IMR-90 (cell line): ENCODE measurements at regions not wholly inside any gene's neighbourhood (a gene's known extent, or its start where the extent isn't known, plus 50 kb on each side); places are given as distances from the start of the nearest gene placed in this dataset.

Experiments used
- ATAC-seq: fragments of 200-7000 bp; cut with Tn5 transposase; 2 replicates; pipeline ENCODE4 v1.9.1; 2020; ENCODE audit warnings: low read depth, mild to moderate bottlenecking, moderate library complexity
- BruUV-seq: library from RNA; stranded (reverse); fragments of 400-500 nt; replicated peaks from 2 replicates; lab custom pipeline; 2021; lab: Mats Ljungman, UMichigan
- CTCF ChIA-PET: fragments of 300-600 bp; formaldehyde crosslinking; extraction: SDS; loops from one replicate; lab custom pipeline; 2021; ENCODE audit warnings: antibody characterized with exemption; lab: Yijun Ruan, JAX
- POLR2A ChIA-PET: fragments of 300-600 bp; sonication (Branson Sonifier 250); formaldehyde crosslinking; loops from one replicate; lab custom pipeline; 2022; ENCODE audit warnings: antibody characterized with exemption; ENCODE audit not compliant: unreplicated experiment; lab: Charles Lee
- DNase-seq: peaks from one replicate; pipeline ENCODE4 v3.0.0; 2013
- H2AFZ ChIP-seq: replicated peaks from 2 replicates; pipeline ENCODE3; 2013; ENCODE audit warnings: low read length, mild to moderate bottlenecking; ENCODE audit not compliant: poor library complexity
- H2AK5ac ChIP-seq: 2 replicates; pipeline ENCODE4 v1.6.1; 2013; ENCODE audit warnings: low read depth, low read length, inconsistent platforms
- H2AK9ac ChIP-seq: replicated peaks from 2 replicates; pipeline ENCODE3; 2013; ENCODE audit warnings: mild to moderate bottlenecking, low read depth, low read length, moderate library complexity; ENCODE audit not compliant: poor library complexity
- H2BK120ac ChIP-seq: 2 replicates; pipeline ENCODE4 v1.6.1; 2013; ENCODE audit warnings: low read depth, low read length, inconsistent platforms
- H2BK15ac ChIP-seq: 3 replicates; pipeline ENCODE4 v1.6.1; 2013; ENCODE audit warnings: low read depth, low read length, inconsistent platforms
- H2BK20ac ChIP-seq: 2 replicates; pipeline ENCODE4 v1.6.1; 2013; ENCODE audit warnings: low read depth, mild to moderate bottlenecking, inconsistent platforms, low read length, moderate library complexity
- H2BK5ac ChIP-seq: 2 replicates; pipeline ENCODE4 v1.6.1; 2013; ENCODE audit warnings: mild to moderate bottlenecking, low read depth, low read length, inconsistent platforms; ENCODE audit not compliant: poor library complexity, severe bottlenecking
- H3K14ac ChIP-seq: replicated peaks from 2 replicates; pipeline ENCODE4 v1.6.1; 2013; ENCODE audit warnings: low read depth, low read length, inconsistent platforms
- H3K18ac ChIP-seq: 2 replicates; pipeline ENCODE4 v1.6.1; 2013; ENCODE audit warnings: low read depth, low read length, control low read depth
- H3K23ac ChIP-seq: 2 replicates; pipeline ENCODE4 v1.6.1; 2013; ENCODE audit warnings: low read depth, low read length, inconsistent platforms
- H3K27ac ChIP-seq: 2 replicates; pipeline ENCODE4 v1.5.1; 2013; ENCODE audit warnings: mild to moderate bottlenecking, control low read depth, low read length; ENCODE audit not compliant: insufficient read depth
- H3K27me3 ChIP-seq: 2 replicates; pipeline ENCODE4 v1.6.1; 2013; ENCODE audit warnings: low read length; ENCODE audit not compliant: control insufficient read depth, insufficient read depth
- H3K36me3 ChIP-seq: 2 replicates; pipeline ENCODE4 v1.6.1; 2013; ENCODE audit warnings: low read length, mixed read lengths; ENCODE audit not compliant: control insufficient read depth, insufficient read depth
- H3K4ac ChIP-seq: 2 replicates; pipeline ENCODE4 v1.6.1; 2013; ENCODE audit warnings: low read depth, low read length, inconsistent platforms
- H3K4me1 ChIP-seq: 2 replicates; pipeline ENCODE4 v1.6.1; 2013; ENCODE audit warnings: low read length, mixed read lengths; ENCODE audit not compliant: control insufficient read depth, insufficient read depth
- H3K4me2 ChIP-seq: 2 replicates; pipeline ENCODE4 v1.6.1; 2013; ENCODE audit warnings: low read depth, mild to moderate bottlenecking, control low read depth, low read length, moderate library complexity
- H3K4me3 ChIP-seq: 2 replicates; pipeline ENCODE4 v1.5.1; 2013; ENCODE audit warnings: low read depth, mild to moderate bottlenecking, control low read depth, low read length, moderate library complexity; ENCODE audit not compliant: insufficient read depth
- H3K56ac ChIP-seq: 2 replicates; pipeline ENCODE4 v1.6.1; 2013; ENCODE audit warnings: low read length, inconsistent platforms; ENCODE audit not compliant: insufficient read depth; ENCODE audit errors: extremely low read depth
- H3K79me1 ChIP-seq, 2 experiments: 2 replicates each; pipeline ENCODE4 v1.6.1; 2013; ENCODE audit warnings: low read length in 2 of 2, inconsistent platforms in 1 of 2, low read depth in 1 of 2
- H3K9ac ChIP-seq: 2 replicates; pipeline ENCODE4 v1.6.1; 2013; ENCODE audit warnings: low read depth, low read length, control low read depth
- H3K9me1 ChIP-seq: 2 replicates; pipeline ENCODE4 v1.6.1; 2013; ENCODE audit warnings: low read length, inconsistent platforms; ENCODE audit not compliant: insufficient read depth
- H3K9me3 ChIP-seq: 2 replicates; pipeline ENCODE4 v1.6.1; 2013; ENCODE audit warnings: low read length; ENCODE audit not compliant: control insufficient read depth, insufficient read depth
- H4K20me1 ChIP-seq: 2 replicates; pipeline ENCODE4 v1.6.1; 2013; ENCODE audit warnings: low read length, inconsistent platforms; ENCODE audit not compliant: insufficient read depth
- H4K5ac ChIP-seq: 2 replicates; pipeline ENCODE4 v1.6.1; 2013; ENCODE audit warnings: mild to moderate bottlenecking, low read depth, low read length, control low read depth
- H4K8ac ChIP-seq, 2 experiments: 2 replicates each; pipeline ENCODE4 v1.6.1; 2013; ENCODE audit warnings: low read depth in 2 of 2, low read length in 2 of 2, control low read depth in 1 of 2, inconsistent platforms in 1 of 2
- H4K91ac ChIP-seq: 2 replicates; pipeline ENCODE4 v1.6.1; 2013; ENCODE audit warnings: low read depth, low read length, inconsistent platforms; ENCODE audit not compliant: insufficient read depth
- MAZ ChIP-seq: IDR thresholded peaks from 2 replicates; pipeline ENCODE4 v1.6.1; 2012; ENCODE audit warnings: low read depth, mild to moderate bottlenecking, low read length, improper control_type of control experiment, moderate library complexity, borderline replicate concordance
- MXI1 ChIP-seq: IDR thresholded peaks from 2 replicates; pipeline ENCODE4 v1.6.1; 2012; ENCODE audit warnings: low read depth, mild to moderate bottlenecking, low read length, moderate library complexity, borderline replicate concordance
- NFE2L2 ChIP-seq: fragments of 150-350 bp; IDR thresholded peaks from 2 replicates; pipeline ENCODE4 v1.6.1; 2016; ENCODE audit warnings: low read depth, mild to moderate bottlenecking, low read length
- SMC3 ChIP-seq: fragments of 150-350 bp; IDR thresholded peaks from 2 replicates; pipeline ENCODE4 v1.6.1; 2016; ENCODE audit warnings: low read depth, mild to moderate bottlenecking, antibody characterized with exemption, low read length, moderate library complexity
- USF2 ChIP-seq: fragments of 150-350 bp; IDR thresholded peaks from 2 replicates; pipeline ENCODE4 v1.6.1; 2017; ENCODE audit warnings: mild to moderate bottlenecking, antibody characterized with exemption, low read length, low read depth
- WGBS, 2 experiments: methylation state at CpG; one replicate each; pipeline versions ENCODE4 v1.1.5 to v1.1.7; 2013; ENCODE audit warnings: missing lambda C conversion rate in 2 of 2; ENCODE audit not compliant: insufficient read length in 1 of 2; ENCODE audit errors: extremely low coverage in 2 of 2; 5-methylcytosine and 5-hydroxymethylcytosine counted together
- dilution Hi-C: fragments of 300-500 bp; cut with HindIII; formaldehyde crosslinking; loops from one replicate; pipeline ENCODE4 v1.14.3; 2018; ENCODE audit warnings: low sequenced_read_pairs; ENCODE audit not compliant: unreplicated experiment
- in situ Hi-C: fragments of 300-500 bp; cut with MboI; formaldehyde crosslinking; loops from 3 replicates; pipeline ENCODE4 v1.14.3; 2019; ENCODE audit warnings: low sequenced_read_pairs, inconsistent platforms, mixed read lengths
- intact Hi-C: fragments of 100-400 bp; cut with micrococcal nuclease; formaldehyde crosslinking; loops from 2 replicates; pipeline ENCODE4 v1.10.0; 2022
- TF ChIP-seq, protein P1 (sequence below): fragments of 150-350 bp; IDR thresholded peaks from 2 replicates; pipeline ENCODE4 v1.6.1; 2016; ENCODE audit warnings: low read depth, mild to moderate bottlenecking, low read length, moderate library complexity, borderline replicate concordance

- Histone ChIP-seq H4K5ac (no peak overlapping the region), H3K14ac (no peak overlapping the region), H3K9me3 (0 out of 2 replicates have a peak, but pooled peaks cover 4% of the 10 kb centered on the region), H3K9me1 (no peaks in the 10 kb centered on the region), H3K9ac (no peak overlapping the region), H2AK9ac (no peak overlapping the region), H3K23ac (no peak overlapping the region), H3K36me3 (no peaks in the 10 kb centered on the region), H3K4me3 (no peak overlapping the region), H2BK15ac (no peak overlapping the region), H4K8ac (no peak overlapping the region), H2AK5ac (no peak overlapping the region), H3K4me2 (no peak overlapping the region), H3K79me1 (no peaks in the 10 kb centered on the region), H3K18ac (no peak overlapping the region), H2BK20ac (no peak overlapping the region), H4K91ac (no peak overlapping the region), H2AFZ (no peak overlapping the region), H3K27ac (no peak overlapping the region), H3K4ac (no peak overlapping the region), H2BK120ac (no peak overlapping the region), H2BK5ac (no peak overlapping the region), H3K4me1 (no peaks in the 10 kb centered on the region), H4K20me1 (no peaks in the 10 kb centered on the region), H3K27me3 (no peaks in the 10 kb centered on the region), H3K56ac (no peak overlapping the region)
- ChIA-PET POLR2A (no interaction called here), CTCF (no interaction called here)
- TF ChIP-seq MXI1, result no peak
- TF ChIP-seq SMC3, result no peak
- TF ChIP-seq MAZ, result no peak
- no peak for TF ChIP-seq USF2
- TF ChIP-seq NFE2L2, result no peak
- TF ChIP-seq, protein P1, sequence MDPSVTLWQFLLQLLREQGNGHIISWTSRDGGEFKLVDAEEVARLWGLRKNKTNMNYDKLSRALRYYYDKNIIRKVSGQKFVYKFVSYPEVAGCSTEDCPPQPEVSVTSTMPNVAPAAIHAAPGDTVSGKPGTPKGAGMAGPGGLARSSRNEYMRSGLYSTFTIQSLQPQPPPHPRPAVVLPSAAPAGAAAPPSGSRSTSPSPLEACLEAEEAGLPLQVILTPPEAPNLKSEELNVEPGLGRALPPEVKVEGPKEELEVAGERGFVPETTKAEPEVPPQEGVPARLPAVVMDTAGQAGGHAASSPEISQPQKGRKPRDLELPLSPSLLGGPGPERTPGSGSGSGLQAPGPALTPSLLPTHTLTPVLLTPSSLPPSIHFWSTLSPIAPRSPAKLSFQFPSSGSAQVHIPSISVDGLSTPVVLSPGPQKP, result no peak
- WGBS, 2 experiments, result 33% methylated on average over 1 of the region's 3 CpGs; no CpG with 5 or more reads in 1 of the 2 experiments
- ATAC-seq (no peak), DNase-seq (no peak)
- intact Hi-C loops (no loop called here), in situ Hi-C loops (no loop called here), dilution Hi-C loops (no loop called here)
- BruUV-seq, result no TSS peak
Measured at GRCh38 chr21:22649246-22649645, 1651.0 kb downstream of the NCAM2 start.
